Hematopoietic multipotent progenitor cell treated with erythropoietin and hydrocortisone succinate and interleukin-3 and kit ligand, for 6 days (in vitro differentiated cells): ENCODE measurements at regions not wholly inside any gene's neighbourhood (a gene's known extent, or its start where the extent isn't known, plus 50 kb on each side); places are given as distances from the start of the nearest gene placed in this dataset.
A peak's percentile ranks its signal among the peaks of the same experiment; 100 is the strongest.
"Not testable (repeated sequence)": the region's sequence is repeated elsewhere in the genome, so short reads cannot be mapped to it uniquely, and the experiment has no call there.

ENCODE experiments used
- DNase-seq: peaks from one replicate; pipeline ENCODE4 v3.0.0-alpha.2; 2015

GRCh38 chr3:181530584-181530983 is 181.1 kb upstream of the SOX2 start:
- DNase-seq, result no peak

DNA sequence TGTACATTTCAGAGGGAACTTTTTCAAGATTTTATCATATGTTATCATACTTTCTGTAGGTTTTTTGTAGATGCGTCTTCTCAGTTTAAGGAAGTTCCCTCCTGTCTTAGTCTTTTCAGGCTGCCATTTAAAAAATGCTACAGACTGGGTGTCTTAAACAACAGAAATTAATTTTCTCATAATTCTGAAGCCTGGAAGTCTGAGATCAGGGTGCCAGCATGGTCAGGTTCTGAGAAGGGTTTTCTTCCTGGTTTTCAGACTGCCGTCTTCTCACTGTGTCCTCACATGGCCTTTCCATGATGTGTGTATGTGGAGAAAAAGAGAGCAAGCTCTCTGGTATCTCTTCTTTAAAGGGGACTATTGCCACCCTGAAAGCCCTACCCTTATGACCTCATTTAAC is 189.9 kb upstream of the SOX2 start:
- DNase-seq, result no peak

GRCh38 chr3:181518222-181518621 is 193.5 kb upstream of the SOX2 start:
- no peak for DNase-seq

- DNase-seq, result no peak
Measured at GRCh38 chr3:181512787-181513186, 198.9 kb upstream of the SOX2 start.

GRCh38 chr3:181510500-181510899 is 201.2 kb upstream of the SOX2 start:
- no peak for DNase-seq

- no peak for DNase-seq
Measured at GRCh38 chr3:181497358-181497757, 214.4 kb upstream of the SOX2 start.

DNA sequence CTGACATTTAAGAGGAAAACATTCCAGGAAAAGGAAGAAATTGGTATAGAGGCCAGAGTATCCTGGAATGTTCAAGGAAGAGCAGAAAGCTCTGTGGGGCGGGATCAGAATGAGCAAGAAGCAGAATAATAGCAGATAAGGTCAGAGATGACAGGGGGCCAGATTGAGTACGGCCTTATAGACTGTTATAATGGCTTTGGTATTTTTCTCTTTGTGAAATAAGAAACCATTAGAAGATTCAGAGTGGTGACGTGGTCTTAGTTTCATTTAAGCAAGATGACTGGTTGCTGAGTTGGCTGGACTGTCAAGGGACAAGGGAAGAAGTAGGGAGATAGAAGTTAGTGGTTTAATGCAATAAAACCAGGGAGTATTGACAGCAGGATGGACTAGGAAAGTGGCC is 218.3 kb upstream of the SOX2 start:
- no peak for DNase-seq

DNA sequence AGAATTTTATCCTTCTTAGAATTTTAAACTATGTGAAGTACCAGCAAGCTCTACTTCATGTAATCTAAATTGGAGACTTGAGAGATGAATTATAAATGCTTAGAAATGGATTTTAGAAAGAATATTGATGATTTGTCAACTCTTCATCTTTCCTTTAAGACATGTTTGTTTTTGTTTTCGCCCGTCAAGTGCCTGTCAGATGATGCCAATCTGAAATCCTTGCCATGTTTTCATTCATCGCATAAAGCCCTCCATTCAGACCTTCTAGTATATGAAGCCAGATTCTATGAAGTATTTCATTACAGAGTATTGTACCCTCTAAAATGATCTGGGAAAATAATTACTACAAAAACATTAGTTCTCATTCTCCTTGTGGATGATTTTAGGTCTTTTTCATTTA is 223.2 kb upstream of the SOX2 start:
- DNase-seq, result no peak

DNA sequence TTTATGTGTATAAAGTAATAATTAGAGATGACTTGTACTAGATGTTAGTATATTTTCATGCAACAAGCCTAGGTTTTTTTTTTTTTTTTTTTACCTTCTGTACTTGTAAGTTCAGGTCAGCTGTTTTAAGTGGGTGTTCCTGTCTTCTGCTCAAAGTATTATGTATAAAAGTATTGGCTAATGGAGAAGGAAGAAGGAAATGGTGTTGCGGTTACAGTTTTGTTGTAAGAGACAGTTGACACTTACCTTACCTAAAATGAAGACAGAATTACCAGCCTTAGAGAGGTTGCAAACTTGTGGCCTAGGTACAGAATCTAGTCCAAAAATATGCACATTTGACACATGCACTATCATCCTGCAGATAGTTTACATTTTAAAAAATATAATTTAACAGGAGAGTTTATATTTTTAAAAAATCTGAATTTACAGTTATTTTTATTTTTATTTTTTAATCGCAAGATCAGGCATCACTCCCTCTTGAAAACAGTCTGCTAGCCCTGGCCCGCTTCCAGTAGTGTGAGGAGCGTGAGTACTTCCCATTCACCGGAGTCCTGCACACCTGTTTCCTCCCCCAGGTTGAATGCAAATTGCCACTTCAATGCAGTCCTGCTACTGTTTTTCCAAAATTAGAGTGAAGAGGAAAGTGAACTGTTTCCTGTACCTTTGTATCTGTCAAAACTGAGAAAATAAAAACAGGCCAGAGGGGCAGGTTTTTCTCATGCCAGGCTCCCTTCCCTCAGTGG is 224.3 kb upstream of the SOX2 start:
- DNase-seq, result peak; percentile 3

- no peak for DNase-seq
Measured at GRCh38 chr3:181486141-181486885, 225.4 kb upstream of the SOX2 start.

- DNase-seq, result no peak
Measured at GRCh38 chr3:181484026-181484425, 227.7 kb upstream of the SOX2 start.

- DNase-seq, result not testable (repeated sequence)
Measured at GRCh38 chr3:181475146-181475545, 236.6 kb upstream of the SOX2 start.

DNA sequence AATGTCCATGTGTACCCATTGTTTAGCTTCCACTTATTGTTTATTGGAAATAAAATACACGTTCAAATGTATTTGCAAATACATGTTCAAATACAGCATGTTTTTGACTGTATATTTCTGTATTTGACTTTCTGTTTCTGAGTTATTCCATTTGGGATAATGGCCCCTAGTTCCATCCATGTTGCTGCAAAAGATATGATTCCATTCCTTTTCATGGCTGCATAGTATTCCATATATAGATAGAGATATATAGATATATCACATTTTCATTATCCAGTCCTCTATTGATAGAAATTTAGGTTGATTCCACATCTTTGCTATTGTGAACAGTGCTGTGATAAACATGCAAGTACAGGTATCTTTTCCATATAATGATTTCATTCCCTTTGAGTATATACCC is 241.4 kb upstream of the SOX2 start:
- DNase-seq, result no peak

GRCh38 chr3:181464033-181464694 is 247.6 kb upstream of the SOX2 start:
- no peak for DNase-seq

GRCh38 chr3:181461381-181461780 is 250.3 kb upstream of the SOX2 start:
- DNase-seq, result no peak

DNA sequence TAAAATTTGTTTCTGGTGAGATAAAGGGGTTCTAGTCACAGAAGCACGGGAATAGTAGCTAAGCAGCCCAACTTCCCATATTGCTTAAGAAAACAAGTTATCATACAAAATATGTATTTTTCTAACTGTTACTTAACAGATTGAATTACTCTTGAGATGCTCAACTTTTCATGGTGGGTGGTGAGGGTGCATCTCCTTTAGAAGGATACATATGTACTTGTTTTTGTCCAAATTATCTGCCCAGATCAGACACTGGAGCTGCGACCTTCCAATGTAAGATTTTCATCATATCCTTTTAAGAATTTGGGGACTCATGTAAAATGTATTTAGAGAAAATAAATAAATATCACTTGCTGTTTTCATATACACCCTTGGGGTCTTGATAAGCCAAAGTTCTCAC is 252.2 kb upstream of the SOX2 start:
- no peak for DNase-seq

DNA sequence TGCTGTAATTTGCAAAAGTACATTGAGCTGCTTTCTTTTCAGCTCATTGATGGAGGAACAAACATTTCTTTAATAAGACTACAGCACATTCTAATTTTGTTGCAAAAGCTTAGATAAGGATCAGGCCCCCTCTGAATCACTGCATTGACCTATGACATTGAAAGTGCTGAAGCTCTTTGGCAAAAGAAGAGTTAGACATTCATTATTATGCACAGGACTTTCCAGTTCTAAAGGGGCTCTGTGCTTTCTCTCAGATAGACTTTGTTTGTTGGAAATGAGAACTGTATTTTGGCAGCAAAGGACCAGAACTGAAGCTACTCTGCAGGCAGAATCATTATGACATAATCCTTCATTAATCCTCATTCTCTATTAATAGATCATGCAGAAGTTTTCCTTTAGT is 252.9 kb upstream of the SOX2 start:
- DNase-seq, result no peak

DNA sequence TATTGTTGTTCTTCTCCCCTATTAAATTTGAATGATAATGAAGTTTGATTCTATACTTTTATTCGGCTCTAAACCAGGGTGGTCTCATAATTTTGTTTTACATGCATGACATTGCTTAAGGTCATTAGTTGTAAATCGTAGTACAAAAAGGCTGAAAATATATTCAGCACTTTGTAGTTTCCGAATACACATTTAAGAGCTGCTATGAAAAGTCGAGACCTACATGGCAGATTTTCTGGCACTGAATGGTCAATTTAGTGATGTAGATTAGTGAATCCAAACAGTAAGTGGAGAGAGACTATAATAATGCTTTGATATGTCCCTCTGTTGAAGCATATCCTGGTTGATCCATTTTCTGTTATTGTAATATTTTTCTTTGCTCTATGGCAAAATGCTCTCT is 254.0 kb upstream of the SOX2 start:
- no peak for DNase-seq

- no peak for DNase-seq
Measured at GRCh38 chr3:181457190-181457589, 254.5 kb upstream of the SOX2 start.

DNA sequence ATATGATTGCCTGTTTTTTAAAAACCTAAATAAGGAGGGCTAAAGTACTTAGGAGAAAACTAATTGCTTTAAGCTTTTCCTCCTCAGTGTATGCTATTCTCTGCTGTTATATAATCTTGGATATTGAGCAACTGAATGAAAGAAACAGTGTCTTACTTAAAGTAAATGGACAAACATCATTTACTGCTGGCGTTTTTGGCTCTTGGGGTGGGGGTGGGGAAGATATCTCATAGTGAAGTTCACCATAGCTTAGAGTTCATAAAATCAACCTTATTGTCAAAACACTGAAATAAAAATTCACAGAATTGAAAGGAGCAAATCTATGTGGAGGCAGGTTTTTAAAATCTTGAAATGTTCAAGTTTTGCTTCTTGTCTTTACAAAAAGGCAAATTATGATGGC is 256.4 kb upstream of the SOX2 start:
- DNase-seq, result no peak

DNA sequence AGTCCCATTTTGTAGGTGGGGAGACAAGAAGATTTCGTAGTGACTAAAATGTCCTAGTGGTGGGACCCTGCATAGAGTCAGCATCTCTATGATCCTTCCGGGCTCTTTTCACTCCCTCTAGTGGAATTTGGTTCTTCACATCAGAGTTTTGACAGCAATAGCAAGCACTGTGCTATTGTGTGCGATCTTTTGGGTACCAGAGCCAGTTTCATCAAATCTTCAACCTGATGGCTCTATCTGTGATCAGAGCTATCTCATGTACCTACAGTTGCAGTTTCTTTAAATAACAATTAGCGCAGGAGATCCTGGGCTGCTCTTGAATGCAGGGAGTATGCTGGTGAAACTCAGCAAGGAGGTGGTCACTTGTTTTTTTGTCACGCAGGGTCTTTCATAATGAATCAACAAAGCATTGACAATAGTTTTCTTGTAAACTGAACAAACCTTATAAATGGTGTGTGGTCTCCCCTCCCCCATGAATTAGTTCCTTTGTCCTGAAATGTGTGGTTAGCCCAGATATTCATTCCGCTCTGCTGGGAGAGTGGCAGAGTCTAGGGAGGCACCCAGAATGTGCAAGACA is 257.2 kb upstream of the SOX2 start:
- no peak for DNase-seq

GRCh38 chr3:181446741-181447140 is 265.0 kb upstream of the SOX2 start:
- DNase-seq, result no peak

GRCh38 chr3:181442066-181442465 is 269.7 kb upstream of the SOX2 start:
- no peak for DNase-seq

GRCh38 chr3:181432992-181433391 is 278.7 kb upstream of the SOX2 start:
- no peak for DNase-seq
